DMS153 (cell line): ENCODE measurements at regions not wholly inside any gene's neighbourhood (a gene's known extent, or its start where the extent isn't known, plus 50 kb on each side); places are given as distances from the start of the nearest gene placed in this dataset.
"Not testable (repeated sequence)": the region's sequence is repeated elsewhere in the genome, so short reads cannot be mapped to it uniquely, and the experiment has no call there.

Experiments
- DNase-seq: peaks from one replicate; lab custom pipeline; 2025; lab: John Stamatoyannopoulos, UW

DNA sequence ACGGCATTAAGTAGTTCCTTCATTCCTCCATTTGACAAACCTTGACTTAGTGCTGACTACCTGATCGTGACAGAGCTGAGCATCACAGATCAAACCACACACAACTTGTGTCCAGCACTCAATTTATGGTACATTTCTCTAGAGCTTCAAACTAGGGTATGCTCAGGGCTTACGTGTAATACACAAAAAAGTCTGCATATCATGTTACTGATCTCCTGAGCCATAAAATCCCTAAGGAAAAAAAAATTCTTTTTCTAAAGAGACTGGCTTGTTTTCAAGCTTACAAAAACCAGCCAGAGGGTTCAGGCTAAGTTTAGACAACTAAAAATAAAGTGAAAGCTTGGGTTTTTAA, 88.0 kb upstream of the ALKAL2 start:
- DNase-seq, result no peak

DNA sequence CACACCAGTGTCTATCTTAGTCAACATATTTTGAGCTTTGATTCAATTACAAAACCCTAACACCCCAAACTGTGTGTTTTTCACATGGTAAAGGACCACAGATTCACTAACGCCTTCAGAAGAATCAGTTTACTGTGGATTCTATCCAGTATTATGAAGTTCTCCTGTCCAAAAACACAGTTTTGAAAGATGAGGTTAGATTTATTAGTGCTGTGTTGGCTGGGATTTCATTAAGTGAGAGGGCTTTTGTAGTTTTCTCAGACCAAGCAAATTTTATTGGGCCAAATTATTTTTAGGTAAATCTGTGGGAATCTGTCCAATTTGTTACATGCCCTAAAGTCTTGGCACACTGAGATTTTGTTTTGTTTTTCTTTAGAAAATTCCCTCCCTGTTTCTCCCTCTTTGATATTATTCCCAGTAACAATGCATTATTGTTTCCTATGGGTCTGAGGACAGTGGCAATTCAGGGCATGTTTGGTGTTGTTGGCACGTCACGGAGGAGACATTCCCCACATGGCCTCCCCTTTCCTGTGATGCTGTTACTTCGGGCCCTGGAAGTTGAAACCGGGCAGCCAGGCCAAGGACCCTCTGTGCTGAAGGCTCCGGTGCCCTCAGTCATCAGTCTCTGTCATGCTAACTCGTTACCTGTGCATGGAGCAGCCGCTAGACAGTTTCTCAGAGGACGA, 87.5 kb upstream of the ALKAL2 start:
- DNase-seq, result no peak

DNA sequence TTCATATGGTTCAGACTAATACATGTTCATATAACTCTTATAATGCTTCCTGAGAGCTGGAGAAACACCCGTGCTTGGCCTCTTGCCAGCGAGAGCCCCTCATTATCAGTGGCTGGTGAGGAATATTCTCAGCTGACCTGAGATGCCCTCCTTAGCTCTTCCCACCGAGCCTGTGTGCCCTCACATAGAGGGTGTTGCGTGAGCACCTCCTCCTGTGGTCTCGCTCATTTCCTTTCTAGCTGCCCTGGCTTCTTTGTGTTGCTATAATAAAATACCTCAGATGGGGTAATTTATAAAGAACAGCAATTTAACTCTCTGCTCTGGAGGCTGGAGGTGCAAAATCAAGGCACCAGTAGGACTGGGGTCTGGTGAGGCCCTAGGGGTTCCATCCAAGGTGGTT, 80.5 kb upstream of the ALKAL2 start:
- no peak for DNase-seq

DNA sequence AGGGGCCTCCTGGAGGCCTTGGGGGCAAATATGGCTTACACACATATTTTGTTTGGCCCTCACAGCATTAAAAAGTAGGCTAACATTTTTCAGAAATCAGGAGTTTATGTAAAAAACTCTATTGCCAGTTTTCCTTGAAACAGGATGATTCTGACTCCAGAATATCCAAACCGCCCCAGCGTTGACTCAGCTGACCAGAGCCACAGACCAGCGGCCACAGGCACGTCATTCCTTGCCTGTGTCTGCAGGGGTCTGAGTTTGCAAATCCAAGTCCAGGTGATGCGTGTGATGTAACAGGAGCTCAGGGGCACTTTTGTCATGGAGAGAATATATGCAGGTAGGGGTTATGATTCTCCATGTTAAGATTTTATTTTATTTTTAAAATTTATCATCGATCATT, 79.4 kb upstream of the ALKAL2 start:
- no peak for DNase-seq

DNA sequence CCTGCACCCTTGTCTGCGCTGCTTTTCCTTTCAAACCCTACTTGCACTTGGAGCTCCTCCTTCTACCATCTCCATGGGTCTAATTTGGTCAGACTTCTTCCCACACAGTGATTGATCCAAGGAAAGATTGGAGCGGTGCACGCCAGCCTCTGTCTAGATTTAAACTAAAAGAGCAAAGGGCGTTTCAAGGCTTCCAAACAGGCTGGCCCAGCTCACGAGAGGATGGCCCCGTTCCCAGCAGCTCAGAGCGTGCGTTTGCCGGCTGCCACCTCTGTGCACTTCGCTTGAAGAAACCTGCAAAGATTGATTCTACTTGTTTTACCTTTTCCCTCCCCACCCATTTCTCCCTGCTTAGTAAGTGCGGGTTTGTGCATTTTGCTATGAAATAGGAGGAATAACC, 78.8 kb upstream of the ALKAL2 start:
- no peak for DNase-seq

DNA sequence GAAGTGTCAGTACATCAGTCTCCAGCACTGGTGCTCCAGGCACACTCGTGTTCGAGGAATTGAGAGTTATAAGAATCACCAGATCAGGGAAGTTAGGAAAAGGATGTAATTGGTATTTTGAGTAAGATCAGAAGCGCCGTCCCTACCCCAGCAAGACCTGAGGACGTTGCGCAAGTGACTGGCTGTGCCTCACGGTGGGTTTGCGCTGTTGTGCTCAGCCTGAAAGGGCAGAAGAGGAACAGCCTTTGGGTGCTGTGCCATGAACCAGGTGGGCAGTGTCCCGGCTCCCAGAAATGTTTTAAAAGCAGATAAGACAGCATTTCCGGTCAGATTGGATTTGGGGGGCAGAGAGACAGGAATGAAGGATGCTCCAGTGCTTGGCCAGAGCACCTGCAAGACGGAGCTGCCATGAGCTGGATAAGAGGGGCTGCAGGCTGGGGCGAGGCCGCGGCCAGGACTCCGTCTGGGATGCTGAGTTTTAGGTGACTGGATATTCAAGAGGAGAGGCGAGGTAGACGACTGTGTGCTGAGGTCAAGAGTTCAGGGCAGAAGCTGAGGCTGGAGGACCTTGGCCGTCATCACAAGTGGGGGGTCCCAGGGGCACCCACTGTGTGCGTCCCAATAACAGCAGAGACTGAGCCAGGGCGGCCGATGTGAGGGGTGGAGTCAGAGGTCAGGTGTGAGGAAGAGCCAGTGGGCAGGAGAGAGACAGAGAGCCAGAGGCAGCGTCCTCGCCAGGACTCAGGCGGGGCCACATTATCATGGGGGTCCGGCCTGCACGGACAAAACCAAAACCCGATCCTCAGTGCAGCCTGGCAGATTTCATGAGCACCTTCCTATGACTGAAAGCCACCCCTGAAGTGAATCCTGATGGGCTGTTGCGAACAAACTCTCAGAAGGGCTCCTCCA, 77.7 kb upstream of the ALKAL2 start:
- no peak for DNase-seq

DNA sequence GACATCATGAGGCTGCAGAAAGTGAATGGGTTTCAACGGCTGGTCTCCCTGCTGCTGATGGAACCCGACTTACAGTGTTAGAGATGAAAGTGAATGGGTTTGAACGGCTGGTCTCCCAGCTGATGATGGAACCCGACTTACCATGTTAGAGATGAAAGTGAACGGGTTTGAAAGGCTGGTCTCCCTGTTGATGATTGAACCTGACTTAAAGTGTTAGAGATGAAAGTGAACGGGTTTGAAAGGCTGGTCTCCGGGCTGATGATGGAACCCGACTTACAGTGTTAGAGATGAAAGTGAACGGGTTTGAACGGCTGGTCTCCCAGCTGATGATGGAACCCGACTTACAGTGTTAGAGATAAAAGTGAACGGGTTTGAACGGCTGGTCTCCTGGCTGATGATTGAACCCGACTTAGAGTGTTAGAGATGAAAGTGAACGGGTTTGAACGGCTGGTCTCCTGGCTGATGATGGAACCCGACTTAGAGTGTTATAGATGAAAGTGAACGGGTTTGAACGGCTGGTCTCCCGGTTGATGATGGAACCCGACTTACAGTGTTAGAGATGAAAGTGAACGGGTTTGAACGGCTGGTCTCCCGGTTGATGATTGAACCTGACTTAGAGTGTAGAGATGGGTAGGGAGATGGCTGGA, 76.1 kb upstream of the ALKAL2 start:
- DNase-seq, result no peak

DNA sequence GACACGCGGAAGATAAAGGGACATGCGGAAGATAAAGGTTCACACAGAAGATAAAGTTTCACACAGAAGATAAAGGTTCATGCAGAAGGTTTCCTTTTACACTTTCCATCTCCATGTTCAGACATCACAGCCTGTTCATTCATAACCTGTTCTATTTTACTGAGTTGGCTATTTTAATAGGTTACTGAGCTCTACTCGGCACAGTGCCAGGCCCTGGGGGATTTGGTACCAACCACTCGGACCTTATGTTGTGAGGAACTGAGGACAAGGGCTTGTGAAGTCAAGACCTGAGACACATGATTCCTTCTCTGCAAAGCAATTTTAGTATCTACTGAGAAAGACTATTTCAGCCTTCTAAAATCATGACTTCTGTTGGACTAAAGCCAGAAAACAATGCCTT, 75.0 kb upstream of the ALKAL2 start:
- no peak for DNase-seq

DNA sequence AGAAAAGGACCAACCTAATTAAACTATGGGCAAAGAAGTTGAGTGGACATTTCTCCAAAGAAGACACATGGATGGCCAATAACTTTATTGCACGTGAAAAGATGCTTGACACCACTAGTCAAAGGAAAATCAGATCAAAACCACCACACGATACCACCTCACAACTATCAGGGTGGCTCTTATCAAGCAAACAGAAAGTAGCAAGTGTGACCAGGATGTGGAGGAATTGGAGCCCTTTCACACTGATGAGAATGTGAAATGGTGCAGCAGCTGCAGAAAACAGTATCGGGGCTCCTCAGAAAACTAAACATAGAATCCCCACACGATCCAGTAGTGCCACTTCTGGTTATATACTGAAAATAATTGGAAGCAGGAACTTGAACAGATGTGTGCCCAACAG, 72.2 kb upstream of the ALKAL2 start:
- DNase-seq, result no peak

DNA sequence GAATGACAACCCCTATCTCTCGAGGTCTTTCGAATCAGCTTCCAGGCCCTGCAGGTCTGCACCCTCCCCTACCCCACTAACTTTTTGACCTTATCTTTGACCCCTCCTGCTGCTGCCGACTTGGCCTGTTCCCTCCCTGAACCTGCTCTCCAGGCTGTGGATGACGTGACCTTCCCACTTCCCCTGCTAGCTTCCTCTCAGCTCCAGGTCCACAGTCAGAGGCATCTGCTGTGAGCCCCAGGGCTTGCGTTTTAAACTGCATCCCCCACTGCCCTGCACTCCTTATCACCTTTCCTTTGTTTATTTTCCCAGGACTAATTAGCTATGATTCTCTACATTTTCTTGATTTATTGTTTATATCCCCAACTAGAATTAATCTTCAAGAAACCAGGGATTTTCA, 71.2 kb upstream of the ALKAL2 start:
- no peak for DNase-seq

DNA sequence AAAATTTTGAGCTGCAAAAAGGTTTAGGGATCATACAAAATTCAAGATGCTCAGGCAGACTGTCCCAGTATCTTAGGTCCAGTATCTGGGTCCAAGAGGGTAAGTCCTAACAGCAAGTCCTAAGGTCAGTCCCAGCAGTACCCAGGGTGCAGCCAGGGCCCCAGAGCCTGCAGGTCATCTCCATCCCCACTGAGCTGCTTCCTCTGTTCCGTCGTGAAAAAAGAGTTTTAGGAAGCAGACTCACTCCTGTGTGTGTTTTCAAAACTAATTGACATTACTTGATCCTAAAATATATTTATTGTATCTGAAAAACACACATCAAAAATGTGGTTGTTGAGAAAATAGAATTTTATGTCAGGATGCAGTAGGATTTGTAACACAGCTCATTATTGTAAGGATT, 69.9 kb upstream of the ALKAL2 start:
- DNase-seq, result no peak

DNA sequence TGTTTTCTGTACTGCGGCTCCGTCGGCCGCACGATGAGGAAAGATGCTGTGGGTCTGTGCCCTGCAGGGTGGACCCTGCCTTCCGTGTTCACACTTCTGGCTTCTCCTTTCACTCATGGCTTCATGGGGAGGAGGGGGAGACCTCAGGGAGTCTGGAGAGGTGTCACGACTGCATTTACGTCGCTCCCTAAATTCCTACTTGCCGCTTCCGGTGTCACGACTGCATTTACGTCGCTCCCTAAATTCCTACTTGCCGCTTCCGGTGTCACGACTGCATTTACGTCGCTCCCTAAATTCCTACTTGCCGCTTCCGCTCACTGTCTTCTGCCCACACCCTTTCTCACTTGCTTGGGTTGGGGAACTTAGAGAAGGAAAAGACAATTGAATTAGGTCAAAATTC, 68.4 kb upstream of the ALKAL2 start:
- DNase-seq, result not testable (repeated sequence)

DNA sequence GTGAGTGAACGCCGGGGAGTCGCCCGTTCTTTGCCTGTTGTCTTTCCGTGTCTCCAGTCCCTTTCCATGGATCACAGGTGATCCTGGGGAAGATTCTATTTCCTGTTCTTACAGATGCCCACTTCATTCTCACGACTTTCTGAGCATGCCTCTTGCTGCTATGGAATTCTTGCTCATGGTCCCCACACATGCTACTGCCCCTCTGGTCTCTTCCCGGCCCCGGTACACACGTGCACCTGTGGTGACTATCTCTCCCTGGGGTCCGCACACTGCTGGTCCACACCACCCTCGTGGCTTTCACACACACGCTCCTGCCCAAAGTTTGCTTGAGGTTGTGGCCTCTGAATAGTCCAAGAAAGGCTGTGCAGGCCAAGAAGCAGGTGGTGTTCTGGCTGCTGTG, 67.9 kb upstream of the ALKAL2 start:
- DNase-seq, result no peak

DNA sequence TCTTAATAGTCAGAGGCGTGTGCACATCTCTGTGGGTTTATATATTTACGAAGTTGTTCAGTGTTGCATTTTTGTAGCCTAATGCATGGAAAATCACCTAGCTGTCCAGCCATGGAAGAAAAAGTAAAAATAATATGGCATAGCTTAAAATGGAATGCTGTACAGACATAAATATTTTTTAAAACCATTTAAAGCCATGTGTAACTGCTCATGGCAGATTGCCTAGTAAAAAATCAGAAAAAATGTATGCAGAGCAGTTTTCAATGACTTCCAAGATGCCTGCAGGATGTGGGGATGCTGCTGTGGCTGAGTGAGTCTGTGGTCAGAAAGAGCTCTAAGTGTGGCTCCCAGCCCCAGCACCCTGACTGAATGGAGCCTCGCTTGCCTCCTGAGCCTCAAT, 64.8 kb upstream of the ALKAL2 start:
- DNase-seq, result no peak

DNA sequence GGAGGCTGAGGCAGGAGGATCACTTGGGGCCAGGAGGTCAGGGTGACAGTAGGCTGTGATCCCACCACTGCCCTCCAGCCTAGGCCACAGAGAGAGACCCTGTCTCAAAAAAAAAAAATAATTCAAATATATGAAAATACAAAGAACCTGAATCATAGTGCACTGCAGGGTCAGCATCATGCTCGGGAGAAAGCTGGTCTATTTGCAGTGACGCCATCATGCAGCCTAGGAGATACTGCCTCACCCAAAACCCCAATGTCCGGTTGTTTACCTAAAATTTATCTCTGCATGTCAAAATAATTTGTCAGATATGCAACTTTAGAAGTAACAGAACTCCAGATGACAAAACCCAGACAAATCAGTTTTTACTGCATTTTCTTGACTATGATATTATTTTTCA, 61.5 kb upstream of the ALKAL2 start:
- no peak for DNase-seq

DNA sequence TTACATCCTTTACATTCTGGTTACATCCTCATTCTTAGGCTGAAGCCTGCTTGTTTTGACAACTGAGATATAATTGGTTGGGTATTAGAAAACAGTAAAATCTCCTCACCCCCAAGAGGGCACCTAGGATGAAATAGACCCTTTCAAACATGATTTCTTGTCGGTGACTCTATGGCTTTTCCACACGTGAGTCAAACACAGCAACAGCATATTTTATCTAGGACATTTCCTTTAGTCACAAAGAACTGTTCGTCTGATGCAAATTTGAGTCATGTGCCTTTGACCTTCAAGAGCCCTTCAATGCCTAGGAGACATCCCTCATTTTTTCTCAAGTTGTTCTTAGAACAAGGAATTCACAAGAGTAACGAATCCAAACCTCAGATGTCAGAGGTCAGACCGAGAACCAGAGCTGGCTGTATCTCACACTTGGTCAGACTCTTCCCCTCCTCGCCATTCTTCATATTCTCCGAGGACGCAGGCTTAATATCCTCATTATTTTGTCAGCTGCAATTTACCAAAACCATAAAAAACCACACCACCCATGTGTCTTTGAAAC, 60.5 kb upstream of the ALKAL2 start:
- DNase-seq, result no peak

DNA sequence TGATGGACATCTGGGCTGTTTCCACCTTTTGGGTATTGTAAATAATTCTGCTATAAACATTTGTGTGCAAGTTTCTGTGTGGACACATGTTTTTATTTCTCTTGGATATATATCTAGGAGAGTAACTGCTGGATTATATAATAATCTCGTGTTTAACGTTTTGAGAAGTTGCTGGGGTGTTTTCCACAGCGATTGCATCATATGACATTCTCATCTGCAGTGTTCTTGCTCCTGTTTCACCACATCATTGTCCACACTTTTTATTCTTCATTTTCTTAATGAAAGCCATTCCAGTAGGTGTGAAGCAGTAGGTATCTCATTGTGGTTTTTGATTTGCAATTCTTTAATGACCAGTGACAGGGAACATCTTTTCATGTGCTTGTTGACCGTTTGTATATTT, 56.9 kb upstream of the ALKAL2 start:
- no peak for DNase-seq

DNA sequence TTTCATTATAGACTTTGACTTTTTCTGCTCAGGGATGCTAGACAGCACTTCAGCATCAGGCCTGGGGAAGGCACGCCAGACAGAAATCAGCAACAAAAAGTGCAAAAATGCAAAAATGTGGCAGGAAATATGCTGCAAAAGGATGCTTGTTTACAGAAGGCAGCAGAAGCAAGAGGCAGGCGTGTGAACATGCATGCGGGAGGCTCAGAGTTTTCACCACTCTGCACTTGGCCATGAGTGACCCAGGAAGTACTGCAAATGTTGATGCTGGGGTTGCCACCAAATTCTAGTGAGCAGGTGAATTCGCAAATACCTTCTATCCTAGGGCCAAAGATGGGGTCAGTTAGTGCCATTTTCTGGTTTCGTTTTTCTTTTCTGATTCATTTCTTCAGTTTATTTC, 55.5 kb upstream of the ALKAL2 start:
- no peak for DNase-seq

DNA sequence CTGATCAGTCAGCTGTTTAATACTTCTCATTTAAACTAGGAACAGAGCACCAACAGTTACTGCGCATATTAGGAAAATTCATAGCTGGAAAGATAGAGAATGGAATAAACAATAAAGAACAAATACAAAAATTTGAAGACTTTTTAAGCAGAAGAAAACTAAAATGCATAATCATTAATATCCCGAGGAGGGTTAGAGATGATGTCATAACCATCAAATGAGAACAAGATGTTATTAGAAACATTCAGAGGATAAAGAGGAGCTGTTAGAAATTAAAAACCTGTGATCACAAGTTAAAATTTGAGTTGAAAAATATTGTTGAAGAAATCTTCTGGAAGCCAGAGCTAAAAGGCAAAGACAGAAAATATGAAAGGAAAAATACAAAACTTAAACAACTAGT, 54.0 kb upstream of the ALKAL2 start:
- no peak for DNase-seq

DNA sequence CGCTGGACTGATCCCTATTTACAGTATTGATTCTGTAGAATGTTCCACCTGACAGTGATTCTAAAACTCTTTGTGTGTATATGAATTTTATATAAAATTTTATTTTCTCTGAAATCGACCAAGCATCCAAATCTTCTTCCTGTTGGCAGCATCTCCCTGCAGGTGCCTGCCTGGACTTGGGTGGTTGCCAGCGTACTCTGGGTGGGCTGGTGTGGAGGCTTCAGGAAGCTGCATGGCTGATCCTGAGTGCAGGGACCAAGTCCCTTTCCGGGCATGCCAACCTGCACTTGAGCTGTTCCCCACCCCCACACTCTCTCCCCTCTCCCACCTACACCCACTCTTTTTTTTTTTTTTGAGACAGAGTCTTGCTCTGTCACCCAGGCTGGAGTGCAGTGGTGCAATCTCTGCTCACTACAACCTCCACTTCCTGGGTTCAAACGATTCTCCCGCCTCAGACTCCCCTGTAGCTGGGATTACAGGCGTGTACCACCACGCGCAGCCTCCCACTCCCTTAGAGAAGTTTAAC, 53.2 kb upstream of the ALKAL2 start:
- no peak for DNase-seq
